Keratinocyte (primary cell): ENCODE measurements at regions not wholly inside any gene's neighbourhood (a gene's known extent, or its start where the extent isn't known, plus 50 kb on each side); places are given as distances from the start of the nearest gene placed in this dataset.

ENCODE experiments used
- DNase-seq: peaks from one replicate; pipeline ENCODE4 v3.0.0-alpha.2; 2011; ENCODE audit warnings: low read depth, missing footprints, low spot score
- FAIRE-seq: peaks from 2 replicates; lab custom pipeline; 2011; peaks lifted over from hg19 to GRCh38; lab: Jason Lieb, UNC
- H2AFZ ChIP-seq: 2 replicates; pipeline ENCODE4 v1.6.0; 2012; ENCODE audit warnings: low read length, control low read depth, inconsistent platforms; ENCODE audit not compliant: control insufficient read depth
- H3K27ac ChIP-seq: 2 replicates; pipeline ENCODE4 v1.5.1; 2011; ENCODE audit warnings: low read length; ENCODE audit not compliant: control insufficient read depth, insufficient read depth
- H3K27me3 ChIP-seq: 3 replicates; pipeline ENCODE4 v1.6.0; 2011; ENCODE audit warnings: low read length; ENCODE audit not compliant: control insufficient read depth, insufficient read depth; ENCODE audit errors: extremely low read depth
- H3K36me3 ChIP-seq, 2 experiments: 2 replicates in 1 of 2; 3 replicates in 1 of 2; pipeline ENCODE4 v1.5.1; 2011; ENCODE audit warnings: low read length in 2 of 2, mild to moderate bottlenecking in 1 of 2; ENCODE audit not compliant: control insufficient read depth in 2 of 2, insufficient read depth in 2 of 2; ENCODE audit errors: extremely low read depth in 1 of 2
- H3K4me1 ChIP-seq: 3 replicates; pipeline ENCODE4 v1.5.1; 2011; ENCODE audit warnings: low read length; ENCODE audit not compliant: control insufficient read depth, insufficient read depth; ENCODE audit errors: extremely low read depth
- H3K4me2 ChIP-seq: 3 replicates; pipeline ENCODE4 v1.6.0; 2011; ENCODE audit warnings: low read depth, low read length; ENCODE audit not compliant: control insufficient read depth, insufficient read depth; ENCODE audit errors: extremely low read depth
- H3K4me3 ChIP-seq, 3 experiments: fragments of 200-600 bp in 1 of 3; sonication (generic) in 1 of 3; 2 replicates in 2 of 3; 3 replicates in 1 of 3; pipeline ENCODE4 v1.5.1; 2011 to 2016; ENCODE audit warnings: low read length in 3 of 3, mild to moderate bottlenecking in 3 of 3, control low read depth in 2 of 3, inconsistent platforms in 1 of 3, low read depth in 1 of 3, mixed read lengths in 1 of 3, mixed run types in 1 of 3, moderate library complexity in 1 of 3; ENCODE audit not compliant: control insufficient read depth in 2 of 3, insufficient read depth in 2 of 3; ENCODE audit errors: extremely low read depth in 1 of 3
- H3K79me2 ChIP-seq: 2 replicates; pipeline ENCODE4 v1.6.0; 2012; ENCODE audit warnings: low read length; ENCODE audit not compliant: control insufficient read depth, insufficient read depth
- H3K9ac ChIP-seq: 3 replicates; pipeline ENCODE4 v1.6.0; 2011; ENCODE audit warnings: low read length; ENCODE audit not compliant: control insufficient read depth, insufficient read depth; ENCODE audit errors: extremely low read depth
- H3K9me1 ChIP-seq: 3 replicates; pipeline ENCODE4 v1.6.0; 2011; ENCODE audit warnings: low read length; ENCODE audit not compliant: control insufficient read depth, insufficient read depth; ENCODE audit errors: extremely low read depth
- H3K9me3 ChIP-seq: 2 replicates; pipeline ENCODE4 v1.5.1; 2012; ENCODE audit warnings: low read depth, low read length; ENCODE audit not compliant: control insufficient read depth
- H4K20me1 ChIP-seq: 3 replicates; pipeline ENCODE4 v1.6.0; 2011; ENCODE audit warnings: low read length; ENCODE audit not compliant: control insufficient read depth, insufficient read depth; ENCODE audit errors: extremely low read depth
- CTCF ChIP-seq, 3 experiments: IDR thresholded peaks in 1 of 3; conservative IDR thresholded peaks in 1 of 3; optimal IDR thresholded peaks in 1 of 3; 2 replicates in 2 of 3; 3 replicates in 1 of 3; pipeline versions ENCODE3 to v1.5.1; 2011; ENCODE audit warnings: low read length in 3 of 3, mild to moderate bottlenecking in 3 of 3, moderate library complexity in 2 of 3, control low read depth in 1 of 3, inconsistent platforms in 1 of 3; ENCODE audit not compliant: insufficient read depth in 2 of 3; ENCODE audit errors: extremely low read depth in 1 of 3
- EZH2 ChIP-seq: IDR thresholded peaks from one replicate; pipeline ENCODE4 v1.6.1; 2012; ENCODE audit warnings: inconsistent platforms, mild to moderate bottlenecking, low read length, moderate library complexity
- dilution Hi-C: fragments of 300-500 bp; cut with MboI; formaldehyde crosslinking; loops from one replicate; pipeline ENCODE4 v1.7.0; 2020; ENCODE audit warnings: low sequenced_read_pairs; ENCODE audit not compliant: extremely low pct_ligation_motif_present

- H3K79me2 ChIP-seq: no peaks in the 10 kb centered on the region
- FAIRE-seq: no peak
- H3K27ac ChIP-seq: no peak overlapping the region
- H3K36me3 ChIP-seq: no peaks in the 10 kb centered on the region
- H3K27me3 ChIP-seq: no peaks in the 10 kb centered on the region
- no peak overlapping the region for H3K4me3 ChIP-seq
- no peaks in the 10 kb centered on the region for H3K9me3 ChIP-seq
- DNase-seq: no peak
- dilution Hi-C loops: no loop called here
- no peak overlapping the region for H3K9ac ChIP-seq
- H4K20me1 ChIP-seq: no peaks in the 10 kb centered on the region
- H3K4me1 ChIP-seq: no peaks in the 10 kb centered on the region
- H3K9me1 ChIP-seq: no peaks in the 10 kb centered on the region
- TF ChIP-seq EZH2 (no peak), CTCF (optimal IDR thresholded peaks at IDR 0.05 in 1 of 3, IDR thresholded peaks at IDR 0.05 in 1 of 3, conservative IDR thresholded peaks at IDR 0.05 in 1 of 3; ENCODE audit: extremely low read depth in 1 of 3, insufficient read depth in 2 of 3, low read length in 3 of 3) (no peak)
- no peak overlapping the region for H3K4me2 ChIP-seq
- H2AFZ ChIP-seq: no peak overlapping the region
These were observed 77.7 kb upstream of the CTNND2 start for GRCh38 chr5:11981986-11982385.

GRCh38 chr5:11977904-11978303 is 73.7 kb upstream of the CTNND2 start:
- dilution Hi-C loops: no loop called here
- no peaks in the 10 kb centered on the region for H3K9me3 ChIP-seq
- H3K79me2 ChIP-seq: no peaks in the 10 kb centered on the region
- no peak overlapping the region for H3K27ac ChIP-seq
- no peak overlapping the region for H3K9ac ChIP-seq
- no peaks in the 10 kb centered on the region for H3K4me1 ChIP-seq
- no peak for DNase-seq
- H2AFZ ChIP-seq: no peak overlapping the region
- H3K9me1 ChIP-seq: no peaks in the 10 kb centered on the region
- no peak overlapping the region for H3K4me2 ChIP-seq
- H3K27me3 ChIP-seq: no peaks in the 10 kb centered on the region
- H4K20me1 ChIP-seq: no peaks in the 10 kb centered on the region
- H3K36me3 ChIP-seq: no peaks in the 10 kb centered on the region
- no peak for FAIRE-seq
- H3K4me3 ChIP-seq: no peak overlapping the region
- no peak for TF ChIP-seq EZH2
- TF ChIP-seq CTCF (optimal IDR thresholded peaks at IDR 0.05 in 1 of 3, IDR thresholded peaks at IDR 0.05 in 1 of 3, conservative IDR thresholded peaks at IDR 0.05 in 1 of 3; ENCODE audit: extremely low read depth in 1 of 3, insufficient read depth in 2 of 3, low read length in 3 of 3): no peak
